ENCODE measurements at regions not wholly inside any gene's neighbourhood (a gene's known extent, or its start where the extent isn't known, plus 50 kb on each side); places are given as distances from the start of the nearest gene placed in this dataset.

- TF ChIP-seq EZH2 (IDR thresholded peaks at IDR 0.05) (no peak), POLR2AphosphoS5 (IDR thresholded peaks at IDR 0.05; ENCODE audit: borderline replicate concordance, low read depth, low read length) (no peak), FOXP2 (optimal IDR thresholded peaks at IDR 0.05; ENCODE audit: control extremely low read depth, extremely low read length, insufficient read depth) (no peak)
These were observed 59.4 kb upstream of the FTH1 start for GRCh38 chr11:62026739-62027370.
